Activated CD8-positive, alpha-beta T cell treated with anti-CD3 and anti-CD28 coated beads, Interleukin-2, amount 10 ng/mL, durations not matched to agents 7 days and 5 days (primary cell): ENCODE measurements at regions not wholly inside any gene's neighbourhood (a gene's known extent, or its start where the extent isn't known, plus 50 kb on each side); places are given as distances from the start of the nearest gene placed in this dataset.
A peak's percentile ranks its signal among the peaks of the same experiment; 100 is the strongest.
"Not testable (repeated sequence)": the region's sequence is repeated elsewhere in the genome, so short reads cannot be mapped to it uniquely, and the experiment has no call there.

Experiments used
- ATAC-seq: fragments of 150-1000 bp; cut with Tn5 transposase; one replicate; pipeline ENCODE4 v1.10.0; 2021; ENCODE audit warnings: moderate library complexity
- CTCF ChIA-PET: fragments of 350-600 bp; sonication (Branson Sonifier 250); formaldehyde crosslinking; loops from one replicate; lab custom pipeline; 2021; ENCODE audit warnings: antibody characterized with exemption; lab: Charles Lee
- POLR2A ChIA-PET: fragments of 350-600 bp; sonication (Branson Sonifier 250); formaldehyde crosslinking; loops from one replicate; lab custom pipeline; 2021; ENCODE audit warnings: antibody characterized with exemption; lab: Charles Lee
- DNase-seq: peaks from one replicate; pipeline ENCODE4 v3.0.0-alpha.2; 2020
- H3K27ac Mint-ChIP-seq: one replicate; pipeline ENCODE4 v1.8.0; 2021; ENCODE audit warnings: mild to moderate bottlenecking, mixed read lengths
- H3K27me3 Mint-ChIP-seq: one replicate; pipeline ENCODE4 v1.8.0; 2021; ENCODE audit warnings: low read depth, mixed read lengths
- H3K36me3 Mint-ChIP-seq: one replicate; pipeline ENCODE4 v1.8.0; 2021; ENCODE audit warnings: low read depth, mixed read lengths
- H3K4me1 Mint-ChIP-seq: one replicate; pipeline ENCODE4 v1.8.0; 2021; ENCODE audit warnings: low read depth, mixed read lengths
- H3K4me3 Mint-ChIP-seq: one replicate; pipeline ENCODE4 v1.8.0; 2021; ENCODE audit warnings: mild to moderate bottlenecking, mixed read lengths
- H3K9me3 Mint-ChIP-seq: one replicate; pipeline ENCODE4 v1.8.0; 2022; ENCODE audit warnings: mixed read lengths; ENCODE audit not compliant: insufficient read depth

- H3K4me1 Mint-ChIP-seq: peaks cover 3% of the 10 kb centered on the region
- no peak overlapping the region for H3K27ac Mint-ChIP-seq
- H3K9me3 Mint-ChIP-seq: no peaks in the 10 kb centered on the region
- no peaks in the 10 kb centered on the region for H3K27me3 Mint-ChIP-seq
- H3K36me3 Mint-ChIP-seq: no peaks in the 10 kb centered on the region
- ChIA-PET POLR2A (no interaction called here), CTCF (no interaction called here)
- no peak overlapping the region for H3K4me3 Mint-ChIP-seq
- no peak for DNase-seq
- no peak for ATAC-seq
These were observed 102.6 kb upstream of the C1GALT1C1 start for GRCh38 chrX:120732461-120732860.

DNA sequence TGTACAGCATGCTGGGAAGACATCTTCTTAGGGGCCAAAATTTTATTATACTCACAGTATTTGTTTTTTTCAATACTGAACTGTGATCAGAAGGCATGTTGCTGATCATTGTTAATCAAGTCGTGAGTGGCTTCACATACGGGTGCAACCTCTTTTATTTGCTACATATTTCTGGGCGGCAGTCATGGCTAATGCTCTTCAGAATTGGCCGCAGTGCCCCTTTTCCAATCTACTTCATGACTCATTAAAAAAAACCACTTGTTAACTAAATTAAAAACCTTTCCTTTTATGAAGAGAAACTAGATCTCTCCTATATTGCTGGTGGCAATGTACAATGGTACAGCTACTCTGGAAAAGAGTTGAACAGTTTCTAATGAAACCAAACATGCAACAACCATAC is 101.5 kb upstream of the C1GALT1C1 start:
- Mint-ChIP-seq H3K27me3 (no peaks in the 10 kb centered on the region), H3K27ac (no peak overlapping the region), H3K4me1 (peaks cover 2% of the 10 kb centered on the region), H3K36me3 (no peaks in the 10 kb centered on the region), H3K4me3 (no peak overlapping the region), H3K9me3 (no peaks in the 10 kb centered on the region)
- no peak for DNase-seq
- POLR2A ChIA-PET: no interaction called here
- no peak for ATAC-seq
- CTCF ChIA-PET: no interaction called here

DNA sequence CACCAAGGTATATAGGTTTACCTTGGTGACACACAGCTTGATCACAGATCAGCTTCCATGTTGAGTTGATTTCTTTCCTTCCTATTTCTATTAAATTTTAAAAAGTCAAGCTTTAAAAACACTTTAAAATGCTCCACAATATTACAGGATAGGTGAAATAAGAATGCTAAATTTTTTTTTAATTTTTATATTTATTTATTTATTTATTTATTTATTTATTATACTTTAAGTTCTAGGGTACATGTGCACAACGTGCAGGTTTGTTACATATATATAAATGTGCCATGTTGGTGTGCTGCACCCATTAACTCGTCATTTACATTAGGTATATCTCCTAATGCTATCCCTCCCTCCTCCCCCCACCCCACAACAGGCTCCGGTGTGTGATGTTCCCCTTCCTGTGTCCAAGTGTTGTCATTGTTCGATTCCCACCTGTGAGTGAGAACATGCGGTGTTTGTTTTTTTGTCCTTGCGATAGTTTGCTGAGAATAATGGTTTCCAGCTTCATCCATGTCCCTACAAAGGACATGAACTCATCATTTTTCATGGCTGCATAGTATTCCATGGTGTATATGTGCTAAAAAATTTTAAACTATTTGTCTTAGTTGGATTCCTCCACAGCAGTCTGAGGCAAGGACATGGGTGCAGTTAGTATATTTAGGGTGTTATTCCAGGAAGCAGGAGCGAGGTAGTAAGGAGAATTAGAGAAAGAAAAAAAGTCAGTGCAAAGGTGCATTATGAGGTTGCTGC is 99.8 kb upstream of the C1GALT1C1 start:
- CTCF ChIA-PET: interaction anchor here (1.5 kb wide), 1 partner anchor 61 kb away, joined by 3 read pairs; no protein-coding TSS in a partner anchor
- H3K4me3 Mint-ChIP-seq, H3K36me3 Mint-ChIP-seq, H3K9me3 Mint-ChIP-seq, H3K27me3 Mint-ChIP-seq, H3K27ac Mint-ChIP-seq, H3K4me1 Mint-ChIP-seq, ATAC-seq, POLR2A ChIA-PET, DNase-seq: not testable (repeated sequence)

DNA sequence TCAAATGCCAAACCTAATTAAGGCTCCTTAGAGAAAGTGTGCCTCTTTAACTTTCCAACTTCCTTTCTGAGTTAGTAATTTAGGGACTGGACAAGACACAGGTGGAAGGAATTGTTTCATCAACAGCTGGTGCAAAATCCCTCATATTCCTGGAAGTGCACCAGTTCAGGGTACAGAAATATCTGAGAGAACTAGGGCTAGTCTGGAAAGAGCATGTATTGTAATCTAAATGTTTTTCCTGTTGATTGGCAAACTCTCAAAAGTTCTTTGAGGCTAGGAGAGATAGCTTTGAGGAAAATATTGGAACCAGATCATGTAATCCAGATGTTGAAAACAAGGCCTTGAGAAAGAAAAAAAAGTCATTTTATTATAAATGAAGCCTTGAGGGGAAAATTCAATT is 98.1 kb upstream of the C1GALT1C1 start:
- no peaks in the 10 kb centered on the region for H3K9me3 Mint-ChIP-seq
- no peak overlapping the region for H3K4me3 Mint-ChIP-seq
- ChIA-PET CTCF (no interaction called here), POLR2A (no interaction called here)
- H3K4me1 Mint-ChIP-seq: peaks cover 6% of the 10 kb centered on the region
- no peak overlapping the region for H3K27ac Mint-ChIP-seq
- ATAC-seq (no peak), DNase-seq (no peak)
- H3K36me3 Mint-ChIP-seq: no peaks in the 10 kb centered on the region
- no peaks in the 10 kb centered on the region for H3K27me3 Mint-ChIP-seq

DNA sequence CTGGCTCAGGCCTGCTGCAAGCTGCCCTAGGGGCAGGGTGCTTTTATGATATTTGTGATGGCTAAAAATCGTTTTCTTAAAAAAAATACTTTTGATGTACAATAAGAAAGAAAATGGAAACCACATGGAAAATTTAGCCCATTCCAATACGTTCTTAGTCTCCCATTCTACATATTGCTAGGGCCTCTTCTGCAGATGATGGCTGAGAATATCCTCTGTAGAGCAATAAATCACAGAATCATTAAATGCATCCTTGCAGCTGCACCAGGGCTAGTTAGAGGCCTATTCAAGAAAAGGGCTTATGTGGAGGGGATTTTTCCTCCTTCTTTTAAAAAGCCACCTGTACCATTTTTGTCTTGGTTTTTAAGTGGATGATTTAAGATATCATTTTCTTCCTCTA is 97.6 kb upstream of the C1GALT1C1 start:
- H3K27me3 Mint-ChIP-seq: no peaks in the 10 kb centered on the region
- no peak for DNase-seq
- no peaks in the 10 kb centered on the region for H3K36me3 Mint-ChIP-seq
- H3K4me1 Mint-ChIP-seq: peaks cover 6% of the 10 kb centered on the region
- H3K9me3 Mint-ChIP-seq: no peaks in the 10 kb centered on the region
- ChIA-PET CTCF (no interaction called here), POLR2A (no interaction called here)
- H3K4me3 Mint-ChIP-seq: no peak overlapping the region
- ATAC-seq: no peak
- no peak overlapping the region for H3K27ac Mint-ChIP-seq

GRCh38 chrX:120726294-120726693 is 96.4 kb upstream of the C1GALT1C1 start:
- no peaks in the 10 kb centered on the region for H3K36me3 Mint-ChIP-seq
- no peak overlapping the region for H3K4me3 Mint-ChIP-seq
- no peaks in the 10 kb centered on the region for H3K9me3 Mint-ChIP-seq
- DNase-seq (no peak), ATAC-seq (no peak)
- CTCF ChIA-PET: no interaction called here
- H3K27me3 Mint-ChIP-seq: peaks cover 3% of the 10 kb centered on the region
- POLR2A ChIA-PET: no interaction called here
- peaks cover 6% of the 10 kb centered on the region for H3K4me1 Mint-ChIP-seq
- H3K27ac Mint-ChIP-seq: no peak overlapping the region

DNA sequence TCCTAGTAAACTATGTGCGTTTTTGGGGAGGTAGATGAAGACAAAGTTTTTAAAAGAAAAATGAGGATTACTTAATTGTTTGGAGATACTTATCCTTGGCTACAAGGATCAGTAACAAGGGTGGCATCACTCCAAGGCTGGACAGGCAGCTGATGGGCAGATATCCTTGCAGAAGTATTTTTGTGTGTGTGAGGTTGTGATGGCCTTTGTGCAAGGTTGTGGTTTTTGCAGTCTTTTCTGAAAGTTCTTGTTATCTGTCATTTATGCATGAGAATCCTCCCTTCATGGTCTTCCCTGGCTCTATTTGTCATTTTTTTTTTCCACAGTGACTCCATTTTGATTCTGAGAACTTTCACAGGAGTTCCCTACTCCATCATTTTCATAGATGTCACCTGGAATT is 96.0 kb upstream of the C1GALT1C1 start:
- Mint-ChIP-seq H3K4me3 (no peak overlapping the region), H3K27me3 (peaks cover 3% of the 10 kb centered on the region), H3K27ac (no peak overlapping the region), H3K4me1 (peaks cover 6% of the 10 kb centered on the region), H3K9me3 (no peaks in the 10 kb centered on the region), H3K36me3 (no peaks in the 10 kb centered on the region)
- ATAC-seq: no peak
- no peak for DNase-seq
- POLR2A ChIA-PET: no interaction called here
- CTCF ChIA-PET: no interaction called here

GRCh38 chrX:120719622-120720021 is 89.8 kb upstream of the C1GALT1C1 start:
- H3K4me3 Mint-ChIP-seq: no peak overlapping the region
- H3K36me3 Mint-ChIP-seq: no peaks in the 10 kb centered on the region
- no peak for DNase-seq
- ChIA-PET CTCF (interaction anchor here (0.9 kb wide), 1 partner anchor 70 kb away, joined by 3 read pairs; no protein-coding TSS in a partner anchor), POLR2A (no interaction called here)
- H3K27me3 Mint-ChIP-seq: peaks cover 3% of the 10 kb centered on the region
- H3K27ac Mint-ChIP-seq: no peak overlapping the region
- no peaks in the 10 kb centered on the region for H3K4me1 Mint-ChIP-seq
- H3K9me3 Mint-ChIP-seq: no peaks in the 10 kb centered on the region
- ATAC-seq: no peak

- Mint-ChIP-seq H3K27ac (no peak overlapping the region), H3K36me3 (no peaks in the 10 kb centered on the region), H3K4me1 (no peaks in the 10 kb centered on the region), H3K4me3 (no peak overlapping the region), H3K9me3 (no peaks in the 10 kb centered on the region), H3K27me3 (peaks cover 3% of the 10 kb centered on the region)
- ChIA-PET CTCF (interaction anchor here (0.9 kb wide), 1 partner anchor 70 kb away, joined by 3 read pairs; no protein-coding TSS in a partner anchor), POLR2A (no interaction called here)
- DNase-seq (no peak), ATAC-seq (no peak)
These were observed 89.1 kb upstream of the C1GALT1C1 start for GRCh38 chrX:120718969-120719368.

- POLR2A ChIA-PET, H3K4me3 Mint-ChIP-seq, H3K27me3 Mint-ChIP-seq, ATAC-seq, H3K27ac Mint-ChIP-seq, H3K4me1 Mint-ChIP-seq, H3K9me3 Mint-ChIP-seq, DNase-seq: not testable (repeated sequence)
- H3K36me3 Mint-ChIP-seq: peaks cover 22% of the 10 kb centered on the region
- CTCF ChIA-PET: interaction anchor here (1.3 kb wide), 1 partner anchor 146 kb away, joined by 3 read pairs; no protein-coding TSS in a partner anchor
These were observed 72.5 kb upstream of the C1GALT1C1 start for GRCh38 chrX:120702337-120702736.

- Mint-ChIP-seq H3K4me3 (peak overlapping the region; percentile 2), H3K27me3 (no peaks in the 10 kb centered on the region)
- CTCF ChIA-PET: interaction anchor here (0.8 to 1.5 kb wide), 3 partner anchors 15 to 93 kb away, joined by 3 read pairs; partner anchors contain the start of gene MCTS1
These were observed 67.2 kb upstream of the C1GALT1C1 start for GRCh38 chrX:120697053-120697452.

DNA sequence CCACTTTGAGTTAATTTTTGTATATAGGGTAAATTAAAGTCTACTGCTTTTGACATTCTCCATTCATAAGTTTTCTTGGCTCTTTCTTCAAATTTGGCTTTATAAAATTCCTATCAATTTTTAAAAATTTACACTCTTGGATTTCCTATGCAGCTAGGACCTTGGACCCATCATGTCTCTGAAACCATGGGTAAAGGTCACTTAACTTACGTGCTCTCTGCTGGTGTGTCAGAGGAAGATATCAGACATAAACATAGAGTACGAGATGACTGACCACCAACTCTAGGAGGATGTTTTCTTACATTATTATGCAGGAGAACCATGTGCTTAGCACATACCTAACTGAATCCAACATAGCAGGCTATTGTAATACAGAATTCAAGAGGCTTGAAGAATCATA is 62.5 kb upstream of the C1GALT1C1 start:
- peaks cover under 1% of the 10 kb centered on the region for H3K36me3 Mint-ChIP-seq
- ATAC-seq (no peak), DNase-seq (no peak)
- no peaks in the 10 kb centered on the region for H3K9me3 Mint-ChIP-seq
- POLR2A ChIA-PET: no interaction called here
- H3K4me3 Mint-ChIP-seq: no peak overlapping the region
- peak overlapping the region; percentile 43 for H3K27ac Mint-ChIP-seq
- peaks cover 16% of the 10 kb centered on the region for H3K4me1 Mint-ChIP-seq
- CTCF ChIA-PET: no interaction called here
- H3K27me3 Mint-ChIP-seq: no peaks in the 10 kb centered on the region

More at GRCh38 chrX:120697053-120697452, 67.2 kb upstream of the C1GALT1C1 start:
- POLR2A ChIA-PET: interaction anchor here (0.5 to 2.0 kb wide), 5 partner anchors 15 to 209 kb away, joined by 3 to 8 read pairs (median 3); partner anchors contain the start of gene MCTS1
- Mint-ChIP-seq H3K4me1 (peaks cover 25% of the 10 kb centered on the region), H3K36me3 (peaks cover 23% of the 10 kb centered on the region), H3K9me3 (peaks cover 9% of the 10 kb centered on the region), H3K27ac (peak overlapping the region; percentile 81)
- ATAC-seq: peak; percentile 94
- DNase-seq: peak; percentile 75
